ENCODE measurements at regions not wholly inside any gene's neighbourhood (a gene's known extent, or its start where the extent isn't known, plus 50 kb on each side); places are given as distances from the start of the nearest gene placed in this dataset.

- H3K9me3 ChIP-seq (ENCODE audit: control insufficient read depth in 2 of 2, low read length in 2 of 2): peaks cover 0 to 2% of the 10 kb centered on the region in 2 donors
Measured at GRCh38 chr10:81814842-81815241, 60.2 kb upstream of the NRG3 start.

DNA sequence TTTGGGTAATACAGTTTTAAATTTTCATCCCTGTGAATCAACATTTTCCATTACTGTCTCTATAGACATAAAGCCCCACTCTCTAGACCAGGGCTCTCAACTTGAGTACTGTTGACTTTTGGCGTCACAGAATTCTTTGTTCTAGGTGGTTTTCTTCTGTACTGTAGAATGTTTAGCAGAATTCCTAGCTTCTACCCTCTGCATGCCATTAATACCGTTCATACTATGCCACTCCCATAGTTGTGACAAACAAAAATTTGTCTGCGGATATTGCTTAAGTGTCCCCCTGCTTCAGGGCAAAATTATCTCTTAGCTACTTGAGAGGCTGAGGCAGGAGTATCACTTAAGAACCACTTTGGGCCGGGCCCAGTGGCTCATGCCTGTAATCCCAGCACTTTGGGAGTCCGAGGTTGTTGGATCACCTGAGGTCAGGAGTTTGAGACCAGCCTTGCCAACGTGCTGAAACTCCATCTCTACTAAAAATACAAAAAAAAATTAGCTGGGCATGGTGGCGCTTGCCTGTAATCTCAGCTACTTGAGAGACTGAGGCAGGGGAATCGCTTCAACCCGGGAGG lies 57.3 kb upstream of the NRG3 start:
- Histone ChIP-seq H3K4me1 (ENCODE audit: control insufficient read depth, insufficient read depth, low read length) (no peaks in the 10 kb centered on the region), H3K9ac (ENCODE audit: low read length in 2 of 2) (no peak overlapping the region), H3K27me3 (ENCODE audit: control insufficient read depth in 1 of 2, insufficient read depth in 2 of 2, low read length in 2 of 2) (no peaks in the 10 kb centered on the region)

More at GRCh38 chr10:81814842-81815241, 60.2 kb upstream of the NRG3 start:
- Histone ChIP-seq H3K36me3 (ENCODE audit: control insufficient read depth in 2 of 2, insufficient read depth in 2 of 2, low read length in 2 of 2) (no peaks in the 10 kb centered on the region), H3K27ac (ENCODE audit: low read length) (no peak overlapping the region), H3K9ac (ENCODE audit: low read length in 2 of 2) (no peak overlapping the region), H3K27me3 (ENCODE audit: control insufficient read depth in 1 of 2, insufficient read depth in 2 of 2, low read length in 2 of 2) (no peaks in the 10 kb centered on the region), H3K4me3 (ENCODE audit: low read length in 2 of 2) (no peak overlapping the region), H3K4me1 (ENCODE audit: control insufficient read depth, insufficient read depth, low read length) (no peaks in the 10 kb centered on the region)

DNA sequence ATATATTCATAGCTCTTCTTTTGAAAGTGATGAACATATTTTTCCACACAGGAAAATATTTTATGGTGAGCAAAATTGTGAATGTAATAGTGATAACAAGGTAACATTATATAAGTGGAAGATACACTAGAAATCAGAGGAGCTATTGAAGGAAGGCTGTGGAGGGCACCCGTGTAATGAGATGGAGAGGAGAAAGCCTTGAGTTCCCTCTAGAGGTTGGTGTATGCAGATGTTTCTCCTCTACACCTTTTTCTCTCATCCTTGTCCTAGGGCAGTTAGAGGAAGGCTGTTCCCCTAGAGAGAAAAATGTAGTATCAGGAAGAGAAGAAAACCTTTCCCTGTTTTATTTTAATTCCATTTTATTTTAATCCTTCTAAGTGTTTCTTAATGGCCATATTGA lies 54.6 kb upstream of the NRG3 start:
- Histone ChIP-seq H3K27me3 (ENCODE audit: control insufficient read depth in 1 of 2, insufficient read depth in 2 of 2, low read length in 2 of 2) (no peaks in the 10 kb centered on the region), H3K4me1 (ENCODE audit: control insufficient read depth, insufficient read depth, low read length) (no peaks in the 10 kb centered on the region), H3K9me3 (ENCODE audit: control insufficient read depth in 2 of 2, low read length in 2 of 2) (no peaks in the 10 kb centered on the region), H3K36me3 (ENCODE audit: control insufficient read depth in 2 of 2, insufficient read depth in 2 of 2, low read length in 2 of 2) (no peaks in the 10 kb centered on the region), H3K27ac (ENCODE audit: low read length) (no peak overlapping the region), H3K9ac (ENCODE audit: low read length in 2 of 2) (no peak overlapping the region), H3K4me3 (ENCODE audit: low read length in 2 of 2) (no peak overlapping the region)

More for the DNA sequence above, 57.3 kb upstream of the NRG3 start:
- H3K9me3 ChIP-seq (ENCODE audit: control insufficient read depth in 2 of 2, low read length in 2 of 2): peaks cover 0 to 2% of the 10 kb centered on the region in 2 donors
- H3K27ac ChIP-seq (ENCODE audit: low read length): no peak overlapping the region
- no peaks in the 10 kb centered on the region for H3K36me3 ChIP-seq (ENCODE audit: control insufficient read depth in 2 of 2, insufficient read depth in 2 of 2, low read length in 2 of 2)
- H3K4me3 ChIP-seq (ENCODE audit: low read length in 2 of 2): no peak overlapping the region

All from stomach smooth muscle (tissue), 2 donors.